ENCODE measurements at regions not wholly inside any gene's neighbourhood (a gene's known extent, or its start where the extent isn't known, plus 50 kb on each side); places are given as distances from the start of the nearest gene placed in this dataset.

DNA sequence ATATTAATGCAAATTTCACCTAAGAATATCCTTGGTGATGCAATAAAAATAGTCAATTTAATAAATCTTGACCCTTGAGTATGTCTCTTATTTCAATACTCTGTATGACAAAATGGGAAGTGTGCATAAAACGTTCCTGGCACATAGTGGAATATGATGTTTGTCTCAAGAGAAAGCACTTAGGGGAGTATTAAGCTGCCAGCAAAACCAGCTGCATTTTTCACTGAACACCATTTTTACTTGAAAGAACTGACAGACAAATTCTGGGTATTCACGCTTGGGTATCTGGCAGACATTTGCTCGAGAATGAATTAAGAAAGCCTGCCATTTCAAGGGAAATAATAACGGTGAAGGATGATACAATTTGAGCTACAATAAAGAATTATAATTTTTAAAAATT is 364.8 kb downstream of the SOX9 start:
- TF ChIP-seq, protein P1, sequence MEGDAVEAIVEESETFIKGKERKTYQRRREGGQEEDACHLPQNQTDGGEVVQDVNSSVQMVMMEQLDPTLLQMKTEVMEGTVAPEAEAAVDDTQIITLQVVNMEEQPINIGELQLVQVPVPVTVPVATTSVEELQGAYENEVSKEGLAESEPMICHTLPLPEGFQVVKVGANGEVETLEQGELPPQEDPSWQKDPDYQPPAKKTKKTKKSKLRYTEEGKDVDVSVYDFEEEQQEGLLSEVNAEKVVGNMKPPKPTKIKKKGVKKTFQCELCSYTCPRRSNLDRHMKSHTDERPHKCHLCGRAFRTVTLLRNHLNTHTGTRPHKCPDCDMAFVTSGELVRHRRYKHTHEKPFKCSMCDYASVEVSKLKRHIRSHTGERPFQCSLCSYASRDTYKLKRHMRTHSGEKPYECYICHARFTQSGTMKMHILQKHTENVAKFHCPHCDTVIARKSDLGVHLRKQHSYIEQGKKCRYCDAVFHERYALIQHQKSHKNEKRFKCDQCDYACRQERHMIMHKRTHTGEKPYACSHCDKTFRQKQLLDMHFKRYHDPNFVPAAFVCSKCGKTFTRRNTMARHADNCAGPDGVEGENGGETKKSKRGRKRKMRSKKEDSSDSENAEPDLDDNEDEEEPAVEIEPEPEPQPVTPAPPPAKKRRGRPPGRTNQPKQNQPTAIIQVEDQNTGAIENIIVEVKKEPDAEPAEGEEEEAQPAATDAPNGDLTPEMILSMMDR (IDR thresholded peaks at IDR 0.05): no peak
- no peak for TF ChIP-seq POLR2A (IDR thresholded peaks at IDR 0.05)

All from heart left ventricle (tissue), 13 donors.